Mesendoderm (in vitro differentiated cells): ENCODE measurements at regions not wholly inside any gene's neighbourhood (a gene's known extent, or its start where the extent isn't known, plus 50 kb on each side); places are given as distances from the start of the nearest gene placed in this dataset.
A peak's percentile ranks its signal among the peaks of the same experiment; 100 is the strongest.

Experiments
- DNase-seq: peaks from one replicate; pipeline ENCODE4 v3.0.0; 2013
- H2AK5ac ChIP-seq: 2 replicates; pipeline ENCODE4 v1.6.1; 2013; ENCODE audit warnings: low read length, inconsistent platforms
- H2BK120ac ChIP-seq: 2 replicates; pipeline ENCODE4 v1.6.1; 2013; ENCODE audit warnings: low read depth, mild to moderate bottlenecking, low read length, moderate library complexity, mixed read lengths
- H2BK15ac ChIP-seq: replicated peaks from 2 replicates; pipeline ENCODE4 v1.6.1; 2013; ENCODE audit warnings: low read depth, mild to moderate bottlenecking, moderate library complexity
- H2BK5ac ChIP-seq: 2 replicates; pipeline ENCODE4 v1.6.1; 2013; ENCODE audit warnings: low read length, inconsistent platforms
- H3K18ac ChIP-seq: 2 replicates; pipeline ENCODE4 v1.6.1; 2013; ENCODE audit warnings: mild to moderate bottlenecking, low read length, mixed read lengths
- H3K23ac ChIP-seq: one replicate; pipeline ENCODE4 v1.6.1; 2013; ENCODE audit warnings: low read length
- H3K27ac ChIP-seq: 2 replicates; pipeline ENCODE4 v1.5.1; 2013; ENCODE audit warnings: low read depth, mild to moderate bottlenecking, inconsistent platforms, low read length, moderate library complexity
- H3K27me3 ChIP-seq: 2 replicates; pipeline ENCODE4 v1.6.1; 2013; ENCODE audit warnings: low read length, control low read depth, mild to moderate bottlenecking, inconsistent platforms; ENCODE audit not compliant: insufficient read depth, poor library complexity
- H3K36me3 ChIP-seq: 2 replicates; pipeline ENCODE4 v1.6.1; 2013; ENCODE audit warnings: low read length, inconsistent platforms; ENCODE audit not compliant: control insufficient read depth, insufficient read depth
- H3K4ac ChIP-seq: one replicate; pipeline ENCODE4 v1.6.1; 2013; ENCODE audit warnings: low read depth, mild to moderate bottlenecking, low read length, moderate library complexity
- H3K4me1 ChIP-seq: 2 replicates; pipeline ENCODE4 v1.6.1; 2013; ENCODE audit warnings: low read depth, low read length, inconsistent platforms; ENCODE audit not compliant: control insufficient read depth
- H3K4me2 ChIP-seq: 2 replicates; pipeline ENCODE4 v1.6.1; 2013; ENCODE audit warnings: low read length
- H3K4me3 ChIP-seq: 2 replicates; pipeline ENCODE4 v1.5.1; 2013; ENCODE audit warnings: mild to moderate bottlenecking, low read length
- H3K56ac ChIP-seq: one replicate; pipeline ENCODE4 v1.6.1; 2013; ENCODE audit warnings: low read length
- H3K79me1 ChIP-seq: 2 replicates; pipeline ENCODE4 v1.6.1; 2013; ENCODE audit warnings: low read length, inconsistent platforms
- H3K79me2 ChIP-seq: 2 replicates; pipeline ENCODE4 v1.6.1; 2013; ENCODE audit warnings: mild to moderate bottlenecking, low read length; ENCODE audit not compliant: control insufficient read depth, insufficient read depth
- H3K9ac ChIP-seq: 2 replicates; pipeline ENCODE4 v1.6.1; 2013; ENCODE audit warnings: low read length, inconsistent platforms
- H4K5ac ChIP-seq: one replicate; pipeline ENCODE4 v1.6.1; 2013; ENCODE audit warnings: low read length
- H4K8ac ChIP-seq: one replicate; pipeline ENCODE4 v1.6.1; 2013; ENCODE audit warnings: low read depth, mild to moderate bottlenecking, control low read depth, low read length, moderate library complexity
- WGBS: extraction: QIAGEN DNeasy Blood & Tissue Kit; methylation state at CpG from one replicate; pipeline ENCODE4 v1.1.7; 2013; ENCODE audit warnings: low lambda C conversion rate, missing lambda C conversion rate; ENCODE audit not compliant: insufficient coverage; ENCODE audit errors: extremely low coverage; 5-methylcytosine and 5-hydroxymethylcytosine counted together

DNA sequence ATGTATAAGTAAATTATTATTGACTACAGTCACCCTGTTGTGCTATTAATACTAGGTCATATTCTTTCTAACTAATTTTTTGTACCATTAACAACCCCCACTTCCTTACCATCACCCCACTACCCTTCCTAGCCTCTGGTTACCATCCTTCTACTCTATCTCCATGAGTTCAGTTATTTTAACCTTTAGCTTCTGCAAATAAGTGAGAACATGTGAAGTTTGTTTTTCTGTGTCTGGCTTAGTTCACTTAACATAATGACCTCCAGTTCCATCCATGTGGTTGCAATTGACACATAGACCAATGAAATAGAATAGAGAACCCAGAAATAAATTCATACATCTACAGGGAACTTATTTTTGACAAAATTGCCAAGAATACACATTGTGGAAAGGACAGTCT lies 55.4 kb upstream of the CHRNB4 start:
- Histone ChIP-seq H2BK15ac (no peak overlapping the region), H2AK5ac (no peak overlapping the region), H3K18ac (no peak overlapping the region)

DNA sequence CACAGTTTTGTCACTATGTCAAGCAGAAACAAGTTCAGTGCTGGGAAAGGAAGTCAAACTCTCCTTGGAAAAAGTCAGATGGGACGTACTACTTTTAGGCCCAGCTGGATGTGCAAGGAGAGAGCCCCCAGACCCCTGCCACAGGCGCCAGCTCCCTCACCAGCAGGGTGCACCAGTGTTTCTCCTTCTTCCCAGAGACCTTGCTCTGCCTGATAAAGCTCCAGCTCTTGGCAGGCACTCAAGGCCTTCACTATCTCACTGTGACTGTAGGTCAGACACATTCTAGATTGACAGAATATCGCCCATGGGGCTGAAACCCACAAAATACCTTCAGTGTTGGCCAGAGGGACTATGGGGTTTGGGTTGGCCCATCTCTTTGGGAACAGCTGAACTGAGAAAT lies 54.8 kb upstream of the CHRNB4 start:
- no peak overlapping the region for H3K18ac ChIP-seq
- no peaks in the 10 kb centered on the region for H3K36me3 ChIP-seq
- no peak overlapping the region for H2BK5ac ChIP-seq
- H3K4me1 ChIP-seq, result peaks cover 3% of the 10 kb centered on the region
- no peak overlapping the region for H3K4me2 ChIP-seq
- no peaks in the 10 kb centered on the region for H3K79me2 ChIP-seq
- no peak overlapping the region for H3K9ac ChIP-seq
- no peaks in the 10 kb centered on the region for H3K79me1 ChIP-seq
- no peak for DNase-seq
- H2AK5ac ChIP-seq, result no peak overlapping the region
- no peak overlapping the region for H3K56ac ChIP-seq
- H3K4ac ChIP-seq, result no peak overlapping the region
- H2BK120ac ChIP-seq, result no peak overlapping the region
- no peak overlapping the region for H4K8ac ChIP-seq
- no CpG with 5 or more reads among the region's 3 CpGs for WGBS
- no peak overlapping the region for H3K4me3 ChIP-seq
- H3K27me3 ChIP-seq, result no peaks in the 10 kb centered on the region
- H4K5ac ChIP-seq, result no peak overlapping the region
- no peak overlapping the region for H2BK15ac ChIP-seq
- no peak overlapping the region for H3K27ac ChIP-seq
- H3K23ac ChIP-seq, result no peak overlapping the region

More for the DNA sequence above, 55.4 kb upstream of the CHRNB4 start:
- Histone ChIP-seq H3K27ac (no peak overlapping the region), H3K23ac (no peak overlapping the region), H4K5ac (no peak overlapping the region), H3K9ac (no peak overlapping the region), H3K4me2 (no peak overlapping the region), H3K27me3 (no peaks in the 10 kb centered on the region), H4K8ac (no peak overlapping the region), H2BK120ac (no peak overlapping the region), H3K4me1 (peaks cover 3% of the 10 kb centered on the region), H3K4ac (no peak overlapping the region), H3K79me2 (no peaks in the 10 kb centered on the region), H2BK5ac (no peak overlapping the region), H3K4me3 (no peak overlapping the region), H3K36me3 (no peaks in the 10 kb centered on the region), H3K79me1 (no peaks in the 10 kb centered on the region), H3K56ac (no peak overlapping the region)
- DNase-seq, result no peak

DNA sequence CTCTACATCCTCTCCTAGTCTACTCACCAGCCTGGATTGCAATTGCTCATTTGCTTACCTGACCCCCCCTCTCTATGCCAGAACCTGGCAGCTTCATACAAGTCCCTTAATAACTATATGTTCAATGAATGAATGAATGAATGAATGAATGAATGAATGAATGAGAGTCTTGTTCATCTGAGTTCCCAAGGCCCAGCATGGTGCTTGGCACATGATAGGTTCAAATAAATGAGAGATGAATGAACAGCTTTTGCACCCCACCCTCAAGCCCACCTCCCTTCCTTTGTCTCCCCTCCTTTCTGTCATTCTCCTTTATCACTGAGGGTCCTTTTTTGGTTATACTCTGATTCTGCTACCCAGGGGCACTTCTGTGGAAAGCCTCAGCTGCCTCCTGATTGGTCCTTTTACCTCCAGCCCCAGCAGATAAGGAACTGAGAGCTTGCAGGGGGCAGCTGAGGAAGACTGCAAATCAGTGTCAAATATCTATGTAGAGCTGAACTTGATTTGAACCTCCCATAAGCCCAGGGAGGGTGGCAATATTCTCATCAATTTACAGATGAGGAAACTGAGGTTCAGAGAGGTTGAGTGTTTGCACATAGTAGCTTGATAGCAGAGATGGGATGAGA lies 54.1 kb upstream of the CHRNB4 start:
- H2AK5ac ChIP-seq, result no peak overlapping the region
- H3K79me2 ChIP-seq, result no peaks in the 10 kb centered on the region
- no peak overlapping the region for H2BK15ac ChIP-seq
- H3K4me1 ChIP-seq, result peaks cover 3% of the 10 kb centered on the region
- no peak overlapping the region for H2BK120ac ChIP-seq
- no peaks in the 10 kb centered on the region for H3K36me3 ChIP-seq
- no peak overlapping the region for H3K9ac ChIP-seq
- H2BK5ac ChIP-seq, result no peak overlapping the region
- H3K4me3 ChIP-seq, result no peak overlapping the region
- no peak overlapping the region for H3K4ac ChIP-seq
- no peak overlapping the region for H4K5ac ChIP-seq
- H3K18ac ChIP-seq, result no peak overlapping the region
- no peak overlapping the region for H4K8ac ChIP-seq
- H3K4me2 ChIP-seq, result no peak overlapping the region
- H3K27me3 ChIP-seq, result no peaks in the 10 kb centered on the region
- H3K79me1 ChIP-seq, result no peaks in the 10 kb centered on the region
- no peak overlapping the region for H3K27ac ChIP-seq
- DNase-seq, result no peak
- H3K23ac ChIP-seq, result no peak overlapping the region
- peak overlapping the region; percentile 60 for H3K56ac ChIP-seq

DNA sequence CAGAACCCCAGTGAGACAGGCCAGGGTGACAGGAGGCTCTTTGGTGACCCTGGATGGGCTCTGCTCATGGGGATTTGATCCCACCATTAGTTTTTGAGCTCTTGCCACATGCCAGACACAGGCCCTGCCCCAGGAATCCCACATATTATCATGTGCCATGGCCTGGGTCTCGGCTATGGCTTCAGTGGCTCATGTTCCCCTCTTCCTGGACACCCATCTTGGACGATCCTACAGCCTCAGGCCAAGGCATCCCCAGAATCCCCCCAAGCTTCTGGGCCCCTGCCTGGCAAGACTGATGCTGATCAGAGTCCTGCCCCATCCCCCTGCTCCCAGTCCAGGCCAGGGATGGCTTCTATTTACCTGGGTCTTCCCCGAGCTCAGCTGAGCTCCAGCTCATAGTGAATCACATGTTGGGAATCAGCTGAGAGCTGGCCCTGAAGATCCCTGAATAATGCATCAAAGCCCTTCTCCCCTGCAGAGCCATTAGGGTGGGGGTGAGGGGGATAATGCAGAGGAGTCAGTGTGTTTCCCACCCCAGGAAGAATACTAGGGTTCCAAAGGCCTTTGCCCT lies 50.9 kb upstream of the CHRNB4 start:
- no peaks in the 10 kb centered on the region for H3K36me3 ChIP-seq
- no peak overlapping the region for H4K8ac ChIP-seq
- no peak overlapping the region for H3K18ac ChIP-seq
- peaks cover 3% of the 10 kb centered on the region for H3K4me1 ChIP-seq
- no peak overlapping the region for H2BK5ac ChIP-seq
- no peaks in the 10 kb centered on the region for H3K27me3 ChIP-seq
- H4K5ac ChIP-seq, result no peak overlapping the region
- peak overlapping the region; percentile 34 for H3K56ac ChIP-seq
- no peak overlapping the region for H2BK15ac ChIP-seq
- H3K4ac ChIP-seq, result no peak overlapping the region
- H2BK120ac ChIP-seq, result no peak overlapping the region
- H3K27ac ChIP-seq, result no peak overlapping the region
- H3K9ac ChIP-seq, result no peak overlapping the region
- no peak for DNase-seq
- H3K79me2 ChIP-seq, result no peaks in the 10 kb centered on the region
- H3K4me2 ChIP-seq, result no peak overlapping the region
- H3K4me3 ChIP-seq, result no peak overlapping the region
- H3K23ac ChIP-seq, result no peak overlapping the region
- no CpG with 5 or more reads among the region's 3 CpGs for WGBS
- H2AK5ac ChIP-seq, result no peak overlapping the region
- H3K79me1 ChIP-seq, result no peaks in the 10 kb centered on the region

DNA sequence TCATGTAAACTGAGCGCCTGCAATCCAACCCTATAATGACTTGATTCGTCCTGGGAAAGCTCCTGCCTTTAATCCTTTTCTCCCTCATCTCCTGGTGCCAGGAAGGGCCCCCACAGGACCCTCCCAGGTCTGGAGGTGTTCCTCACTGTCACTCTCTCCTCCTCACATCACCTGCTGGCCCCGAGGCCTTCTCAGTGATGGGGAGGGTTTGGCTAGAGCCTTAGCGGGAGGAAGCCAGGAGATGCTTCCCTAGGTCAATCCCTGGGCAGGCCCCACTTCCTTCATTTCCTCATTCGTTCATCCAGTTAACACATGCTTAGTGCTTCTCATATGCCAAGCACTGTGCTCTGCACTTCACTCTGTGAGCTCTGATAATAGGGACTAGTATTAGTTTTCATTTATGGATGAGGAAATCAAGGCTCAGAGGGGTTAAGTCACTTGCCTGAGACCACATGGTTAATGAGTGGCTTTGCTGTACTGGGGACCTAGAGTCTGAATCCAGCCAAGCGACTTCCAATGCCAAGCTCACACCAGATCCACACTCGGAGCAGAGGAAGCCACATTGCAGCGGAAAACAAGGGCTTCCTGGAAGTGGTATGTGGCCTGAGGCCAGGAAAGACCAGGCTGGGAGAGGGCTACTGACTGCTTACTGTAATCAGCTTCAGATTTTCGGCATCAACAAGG lies 50.3 kb upstream of the CHRNB4 start:
- DNase-seq, result peak; percentile 16
- Histone ChIP-seq H3K36me3 (no peaks in the 10 kb centered on the region), H3K9ac (no peak overlapping the region), H4K8ac (no peak overlapping the region), H2BK5ac (no peak overlapping the region), H3K4me1 (peaks cover 3% of the 10 kb centered on the region), H3K27ac (no peak overlapping the region), H2BK15ac (no peak overlapping the region), H3K18ac (no peak overlapping the region), H4K5ac (no peak overlapping the region), H3K79me2 (no peaks in the 10 kb centered on the region), H3K4me3 (no peak overlapping the region), H3K27me3 (no peaks in the 10 kb centered on the region), H3K56ac (peak overlapping the region; percentile 15), H3K4ac (no peak overlapping the region), H2AK5ac (no peak overlapping the region), H3K4me2 (no peak overlapping the region), H2BK120ac (no peak overlapping the region), H3K79me1 (no peaks in the 10 kb centered on the region), H3K23ac (no peak overlapping the region)
- WGBS, result no CpG with 5 or more reads among the region's 9 CpGs
